MM.1S (cell line): ENCODE measurements at regions not wholly inside any gene's neighbourhood (a gene's known extent, or its start where the extent isn't known, plus 50 kb on each side); places are given as distances from the start of the nearest gene placed in this dataset.

ENCODE experiments used
- CTCF ChIP-seq: fragments of 300-600 bp; sonication (generic); IDR thresholded peaks from 2 replicates; pipeline ENCODE4 v1.5.1; 2016; ENCODE audit warnings: antibody characterized with exemption, low read length, mixed read lengths
- EZH2 ChIP-seq: fragments of 300-600 bp; sonication (generic); optimal IDR thresholded peaks from 2 replicates; pipeline ENCODE3; 2017; ENCODE audit warnings: low read depth, mild to moderate bottlenecking, antibody characterized with exemption, low read length, mixed read lengths
- EZH2phosphoT487 ChIP-seq: fragments of 300-600 bp; sonication (generic); IDR thresholded peaks from 2 replicates; pipeline ENCODE4 v1.6.1; 2018; ENCODE audit warnings: antibody characterized with exemption, low read length

GRCh38 chr18:44586782-44587524 lies 93.7 kb upstream of the SETBP1 start:
- TF ChIP-seq CTCF (no peak), EZH2phosphoT487 (no peak), EZH2 (no peak)
